Liver (tissue), 3 donors: ENCODE measurements at regions not wholly inside any gene's neighbourhood (a gene's known extent, or its start where the extent isn't known, plus 50 kb on each side); places are given as distances from the start of the nearest gene placed in this dataset.

Experiments
- FOXA2 ChIP-seq: IDR thresholded peaks from 2 replicates; pipeline ENCODE4 v1.6.1; 2016; ENCODE audit warnings: antibody characterized with exemption
- RAD21 ChIP-seq, 2 donors: IDR thresholded peaks; 2 replicates each; pipeline ENCODE4 v1.6.1; 2016; ENCODE audit warnings: antibody characterized with exemption in 2 of 2, mild to moderate bottlenecking in 2 of 2
- SP1 ChIP-seq: IDR thresholded peaks from 2 replicates; pipeline ENCODE4 v1.6.1; 2018; ENCODE audit warnings: antibody characterized with exemption, mild to moderate bottlenecking
- TAF1 ChIP-seq: conservative IDR thresholded peaks from 2 replicates; pipeline ENCODE4 v1.6.1; 2016; ENCODE audit warnings: antibody characterized with exemption, mild to moderate bottlenecking
- YY1 ChIP-seq: IDR thresholded peaks from 2 replicates; pipeline ENCODE4 v1.6.1; 2016; ENCODE audit warnings: antibody characterized with exemption, mild to moderate bottlenecking
- TF ChIP-seq, protein P1 (sequence below): fragments of 150-350 bp; IDR thresholded peaks from 2 replicates; pipeline ENCODE4 v1.5.1; 2017; ENCODE audit warnings: improper control_type of control experiment, low read depth, low read length; ENCODE audit not compliant: missing input control
- TF ChIP-seq, protein P2 (sequence below): IDR thresholded peaks from 2 replicates; pipeline ENCODE4 v1.6.1; 2016; ENCODE audit warnings: antibody characterized with exemption, mild to moderate bottlenecking
- TF ChIP-seq, protein P3 (sequence below): IDR thresholded peaks from 2 replicates; pipeline ENCODE4 v1.6.1; 2016; ENCODE audit warnings: antibody characterized with exemption
- TF ChIP-seq, protein P4 (sequence below): IDR thresholded peaks from 2 replicates; pipeline ENCODE4 v1.6.1; 2016; ENCODE audit warnings: antibody characterized with exemption
- donor health status: healthy.
- donor health status: healthy.

DNA sequence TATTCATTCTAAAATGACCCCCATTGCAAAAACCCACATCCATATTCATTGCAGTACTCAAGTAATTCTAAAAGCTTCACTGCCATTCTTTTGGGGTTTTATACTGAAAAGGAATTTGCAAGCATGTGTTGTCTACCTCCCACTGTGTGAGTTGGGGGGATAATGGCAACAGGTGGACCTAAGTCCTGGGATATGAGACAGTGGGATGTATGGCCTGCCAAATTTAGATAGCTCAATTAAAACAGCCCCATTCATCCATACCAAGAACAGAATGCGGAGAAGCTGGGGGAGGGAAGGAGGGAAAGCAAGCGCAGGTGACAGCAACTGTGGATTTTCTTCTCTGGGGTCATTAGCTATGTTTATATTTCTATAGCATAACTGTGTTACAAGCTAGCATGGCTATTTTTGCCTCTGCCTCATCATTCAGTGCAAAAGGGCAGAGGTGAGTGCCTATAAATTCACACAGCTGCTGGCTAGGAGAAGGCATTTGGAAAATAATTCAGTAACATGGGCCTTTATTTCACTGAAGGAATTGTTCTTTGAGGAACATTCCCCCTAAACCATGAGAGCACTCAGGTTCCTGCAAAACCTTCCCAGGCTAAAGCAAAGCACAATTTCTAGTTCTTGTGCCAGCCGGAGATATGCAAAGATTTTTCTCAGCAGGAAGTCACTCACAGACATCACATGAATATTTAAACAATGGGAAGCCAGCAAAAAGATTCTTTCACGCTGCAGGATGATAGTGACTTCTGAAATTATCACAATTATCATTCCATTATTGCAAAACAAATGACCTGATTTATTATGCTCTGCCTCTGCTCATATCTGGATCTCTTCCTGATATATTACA, 393.9 kb upstream of the ACVR2A start:
- TF ChIP-seq, protein P1, sequence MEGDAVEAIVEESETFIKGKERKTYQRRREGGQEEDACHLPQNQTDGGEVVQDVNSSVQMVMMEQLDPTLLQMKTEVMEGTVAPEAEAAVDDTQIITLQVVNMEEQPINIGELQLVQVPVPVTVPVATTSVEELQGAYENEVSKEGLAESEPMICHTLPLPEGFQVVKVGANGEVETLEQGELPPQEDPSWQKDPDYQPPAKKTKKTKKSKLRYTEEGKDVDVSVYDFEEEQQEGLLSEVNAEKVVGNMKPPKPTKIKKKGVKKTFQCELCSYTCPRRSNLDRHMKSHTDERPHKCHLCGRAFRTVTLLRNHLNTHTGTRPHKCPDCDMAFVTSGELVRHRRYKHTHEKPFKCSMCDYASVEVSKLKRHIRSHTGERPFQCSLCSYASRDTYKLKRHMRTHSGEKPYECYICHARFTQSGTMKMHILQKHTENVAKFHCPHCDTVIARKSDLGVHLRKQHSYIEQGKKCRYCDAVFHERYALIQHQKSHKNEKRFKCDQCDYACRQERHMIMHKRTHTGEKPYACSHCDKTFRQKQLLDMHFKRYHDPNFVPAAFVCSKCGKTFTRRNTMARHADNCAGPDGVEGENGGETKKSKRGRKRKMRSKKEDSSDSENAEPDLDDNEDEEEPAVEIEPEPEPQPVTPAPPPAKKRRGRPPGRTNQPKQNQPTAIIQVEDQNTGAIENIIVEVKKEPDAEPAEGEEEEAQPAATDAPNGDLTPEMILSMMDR: no peak
- TF ChIP-seq TAF1: no peak
- TF ChIP-seq, protein P2, sequence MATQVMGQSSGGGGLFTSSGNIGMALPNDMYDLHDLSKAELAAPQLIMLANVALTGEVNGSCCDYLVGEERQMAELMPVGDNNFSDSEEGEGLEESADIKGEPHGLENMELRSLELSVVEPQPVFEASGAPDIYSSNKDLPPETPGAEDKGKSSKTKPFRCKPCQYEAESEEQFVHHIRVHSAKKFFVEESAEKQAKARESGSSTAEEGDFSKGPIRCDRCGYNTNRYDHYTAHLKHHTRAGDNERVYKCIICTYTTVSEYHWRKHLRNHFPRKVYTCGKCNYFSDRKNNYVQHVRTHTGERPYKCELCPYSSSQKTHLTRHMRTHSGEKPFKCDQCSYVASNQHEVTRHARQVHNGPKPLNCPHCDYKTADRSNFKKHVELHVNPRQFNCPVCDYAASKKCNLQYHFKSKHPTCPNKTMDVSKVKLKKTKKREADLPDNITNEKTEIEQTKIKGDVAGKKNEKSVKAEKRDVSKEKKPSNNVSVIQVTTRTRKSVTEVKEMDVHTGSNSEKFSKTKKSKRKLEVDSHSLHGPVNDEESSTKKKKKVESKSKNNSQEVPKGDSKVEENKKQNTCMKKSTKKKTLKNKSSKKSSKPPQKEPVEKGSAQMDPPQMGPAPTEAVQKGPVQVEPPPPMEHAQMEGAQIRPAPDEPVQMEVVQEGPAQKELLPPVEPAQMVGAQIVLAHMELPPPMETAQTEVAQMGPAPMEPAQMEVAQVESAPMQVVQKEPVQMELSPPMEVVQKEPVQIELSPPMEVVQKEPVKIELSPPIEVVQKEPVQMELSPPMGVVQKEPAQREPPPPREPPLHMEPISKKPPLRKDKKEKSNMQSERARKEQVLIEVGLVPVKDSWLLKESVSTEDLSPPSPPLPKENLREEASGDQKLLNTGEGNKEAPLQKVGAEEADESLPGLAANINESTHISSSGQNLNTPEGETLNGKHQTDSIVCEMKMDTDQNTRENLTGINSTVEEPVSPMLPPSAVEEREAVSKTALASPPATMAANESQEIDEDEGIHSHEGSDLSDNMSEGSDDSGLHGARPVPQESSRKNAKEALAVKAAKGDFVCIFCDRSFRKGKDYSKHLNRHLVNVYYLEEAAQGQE: no peak
- TF ChIP-seq SP1: no peak
- TF ChIP-seq RAD21 (IDR thresholded peaks at IDR 0.05): no peak
- TF ChIP-seq FOXA2: no peak
- TF ChIP-seq, protein P3, sequence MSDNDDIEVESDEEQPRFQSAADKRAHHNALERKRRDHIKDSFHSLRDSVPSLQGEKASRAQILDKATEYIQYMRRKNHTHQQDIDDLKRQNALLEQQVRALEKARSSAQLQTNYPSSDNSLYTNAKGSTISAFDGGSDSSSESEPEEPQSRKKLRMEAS: no peak
- TF ChIP-seq YY1: no peak
- TF ChIP-seq, protein P4, sequence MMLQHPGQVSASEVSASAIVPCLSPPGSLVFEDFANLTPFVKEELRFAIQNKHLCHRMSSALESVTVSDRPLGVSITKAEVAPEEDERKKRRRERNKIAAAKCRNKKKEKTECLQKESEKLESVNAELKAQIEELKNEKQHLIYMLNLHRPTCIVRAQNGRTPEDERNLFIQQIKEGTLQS: no peak
